ENCODE measurements at regions not wholly inside any gene's neighbourhood (a gene's known extent, or its start where the extent isn't known, plus 50 kb on each side); places are given as distances from the start of the nearest gene placed in this dataset.

GRCh38 chr6:40962241-40962640 lies 76.8 kb downstream of the UNC5CL start:
- no peak for DNase-seq (ENCODE audit: low spot score)
- TF ChIP-seq CTCF (IDR thresholded peaks at IDR 0.05) = no peak
- ATAC-seq (ENCODE audit: low FRiP score) = no peak

- no peak for DNase-seq (ENCODE audit: low spot score)
- ATAC-seq (ENCODE audit: low FRiP score) = no peak
- no peak for TF ChIP-seq CTCF (IDR thresholded peaks at IDR 0.05)
Observed at GRCh38 chr6:40961831-40962230, 77.2 kb downstream of the UNC5CL start.

- no peak for TF ChIP-seq CTCF (IDR thresholded peaks at IDR 0.05)
- DNase-seq (ENCODE audit: low spot score) (no peak), ATAC-seq (ENCODE audit: low FRiP score) (no peak)
Observed at GRCh38 chr6:40960742-40961430, 78.1 kb downstream of the UNC5CL start.

GRCh38 chr6:40959781-40960327 lies 79.2 kb downstream of the UNC5CL start:
- TF ChIP-seq CTCF (IDR thresholded peaks at IDR 0.05) = no peak
- ATAC-seq (ENCODE audit: low FRiP score) (no peak), DNase-seq (ENCODE audit: low spot score) (no peak)

GRCh38 chr6:40958738-40959137 lies 80.3 kb downstream of the UNC5CL start:
- no peak for DNase-seq (ENCODE audit: low spot score)
- TF ChIP-seq CTCF (IDR thresholded peaks at IDR 0.05) = no peak
- no peak for ATAC-seq (ENCODE audit: low FRiP score)

GRCh38 chr6:40957616-40958492 lies 81.2 kb downstream of the UNC5CL start:
- no peak for ATAC-seq (ENCODE audit: low FRiP score)
- no peak for TF ChIP-seq CTCF (IDR thresholded peaks at IDR 0.05)
- no peak for DNase-seq (ENCODE audit: low spot score)

Data from omental fat pad (tissue), 3 donors.